IMR-90 (cell line): ENCODE measurements at regions not wholly inside any gene's neighbourhood (a gene's known extent, or its start where the extent isn't known, plus 50 kb on each side); places are given as distances from the start of the nearest gene placed in this dataset.
A peak's percentile ranks its signal among the peaks of the same experiment; 100 is the strongest.
"Not testable (repeated sequence)": the region's sequence is repeated elsewhere in the genome, so short reads cannot be mapped to it uniquely, and the experiment has no call there.

ENCODE experiments used
- ATAC-seq: fragments of 200-7000 bp; cut with Tn5 transposase; 2 replicates; pipeline ENCODE4 v1.9.1; 2020; ENCODE audit warnings: low read depth, mild to moderate bottlenecking, moderate library complexity
- BruUV-seq: library from RNA; stranded (reverse); fragments of 400-500 nt; replicated peaks from 2 replicates; lab custom pipeline; 2021; lab: Mats Ljungman, UMichigan
- CTCF ChIA-PET: fragments of 300-600 bp; formaldehyde crosslinking; extraction: SDS; loops from one replicate; lab custom pipeline; 2021; ENCODE audit warnings: antibody characterized with exemption; lab: Yijun Ruan, JAX
- POLR2A ChIA-PET: fragments of 300-600 bp; sonication (Branson Sonifier 250); formaldehyde crosslinking; loops from one replicate; lab custom pipeline; 2022; ENCODE audit warnings: antibody characterized with exemption; ENCODE audit not compliant: unreplicated experiment; lab: Charles Lee
- DNase-seq: peaks from one replicate; pipeline ENCODE4 v3.0.0; 2013
- H2AFZ ChIP-seq: replicated peaks from 2 replicates; pipeline ENCODE3; 2013; ENCODE audit warnings: low read length, mild to moderate bottlenecking; ENCODE audit not compliant: poor library complexity
- H2AK5ac ChIP-seq: 2 replicates; pipeline ENCODE4 v1.6.1; 2013; ENCODE audit warnings: low read depth, low read length, inconsistent platforms
- H2AK9ac ChIP-seq: replicated peaks from 2 replicates; pipeline ENCODE3; 2013; ENCODE audit warnings: mild to moderate bottlenecking, low read depth, low read length, moderate library complexity; ENCODE audit not compliant: poor library complexity
- H2BK120ac ChIP-seq: 2 replicates; pipeline ENCODE4 v1.6.1; 2013; ENCODE audit warnings: low read depth, low read length, inconsistent platforms
- H2BK15ac ChIP-seq: 3 replicates; pipeline ENCODE4 v1.6.1; 2013; ENCODE audit warnings: low read depth, low read length, inconsistent platforms
- H2BK20ac ChIP-seq: 2 replicates; pipeline ENCODE4 v1.6.1; 2013; ENCODE audit warnings: low read depth, mild to moderate bottlenecking, inconsistent platforms, low read length, moderate library complexity
- H2BK5ac ChIP-seq: 2 replicates; pipeline ENCODE4 v1.6.1; 2013; ENCODE audit warnings: mild to moderate bottlenecking, low read depth, low read length, inconsistent platforms; ENCODE audit not compliant: poor library complexity, severe bottlenecking
- H3K14ac ChIP-seq: replicated peaks from 2 replicates; pipeline ENCODE4 v1.6.1; 2013; ENCODE audit warnings: low read depth, low read length, inconsistent platforms
- H3K18ac ChIP-seq: 2 replicates; pipeline ENCODE4 v1.6.1; 2013; ENCODE audit warnings: low read depth, low read length, control low read depth
- H3K23ac ChIP-seq: 2 replicates; pipeline ENCODE4 v1.6.1; 2013; ENCODE audit warnings: low read depth, low read length, inconsistent platforms
- H3K27ac ChIP-seq: 2 replicates; pipeline ENCODE4 v1.5.1; 2013; ENCODE audit warnings: mild to moderate bottlenecking, control low read depth, low read length; ENCODE audit not compliant: insufficient read depth
- H3K27me3 ChIP-seq: 2 replicates; pipeline ENCODE4 v1.6.1; 2013; ENCODE audit warnings: low read length; ENCODE audit not compliant: control insufficient read depth, insufficient read depth
- H3K36me3 ChIP-seq: 2 replicates; pipeline ENCODE4 v1.6.1; 2013; ENCODE audit warnings: low read length, mixed read lengths; ENCODE audit not compliant: control insufficient read depth, insufficient read depth
- H3K4ac ChIP-seq: 2 replicates; pipeline ENCODE4 v1.6.1; 2013; ENCODE audit warnings: low read depth, low read length, inconsistent platforms
- H3K4me1 ChIP-seq: 2 replicates; pipeline ENCODE4 v1.6.1; 2013; ENCODE audit warnings: low read length, mixed read lengths; ENCODE audit not compliant: control insufficient read depth, insufficient read depth
- H3K4me2 ChIP-seq: 2 replicates; pipeline ENCODE4 v1.6.1; 2013; ENCODE audit warnings: low read depth, mild to moderate bottlenecking, control low read depth, low read length, moderate library complexity
- H3K4me3 ChIP-seq: 2 replicates; pipeline ENCODE4 v1.5.1; 2013; ENCODE audit warnings: low read depth, mild to moderate bottlenecking, control low read depth, low read length, moderate library complexity; ENCODE audit not compliant: insufficient read depth
- H3K56ac ChIP-seq: 2 replicates; pipeline ENCODE4 v1.6.1; 2013; ENCODE audit warnings: low read length, inconsistent platforms; ENCODE audit not compliant: insufficient read depth; ENCODE audit errors: extremely low read depth
- H3K79me1 ChIP-seq, 2 experiments: 2 replicates each; pipeline ENCODE4 v1.6.1; 2013; ENCODE audit warnings: low read length in 2 of 2, inconsistent platforms in 1 of 2, low read depth in 1 of 2
- H3K9ac ChIP-seq: 2 replicates; pipeline ENCODE4 v1.6.1; 2013; ENCODE audit warnings: low read depth, low read length, control low read depth
- H3K9me1 ChIP-seq: 2 replicates; pipeline ENCODE4 v1.6.1; 2013; ENCODE audit warnings: low read length, inconsistent platforms; ENCODE audit not compliant: insufficient read depth
- H3K9me3 ChIP-seq: 2 replicates; pipeline ENCODE4 v1.6.1; 2013; ENCODE audit warnings: low read length; ENCODE audit not compliant: control insufficient read depth, insufficient read depth
- H4K20me1 ChIP-seq: 2 replicates; pipeline ENCODE4 v1.6.1; 2013; ENCODE audit warnings: low read length, inconsistent platforms; ENCODE audit not compliant: insufficient read depth
- H4K5ac ChIP-seq: 2 replicates; pipeline ENCODE4 v1.6.1; 2013; ENCODE audit warnings: mild to moderate bottlenecking, low read depth, low read length, control low read depth
- H4K8ac ChIP-seq, 2 experiments: 2 replicates each; pipeline ENCODE4 v1.6.1; 2013; ENCODE audit warnings: low read depth in 2 of 2, low read length in 2 of 2, control low read depth in 1 of 2, inconsistent platforms in 1 of 2
- H4K91ac ChIP-seq: 2 replicates; pipeline ENCODE4 v1.6.1; 2013; ENCODE audit warnings: low read depth, low read length, inconsistent platforms; ENCODE audit not compliant: insufficient read depth
- MAFK ChIP-seq: IDR thresholded peaks from 2 replicates; pipeline ENCODE4 v1.6.1; 2012; ENCODE audit warnings: low read depth, low read length, improper control_type of control experiment
- RCOR1 ChIP-seq: IDR thresholded peaks from 2 replicates; pipeline ENCODE4 v1.6.1; 2012; ENCODE audit warnings: mild to moderate bottlenecking, low read length, improper control_type of control experiment; ENCODE audit not compliant: insufficient replicate concordance
- RFX5 ChIP-seq: IDR thresholded peaks from 2 replicates; pipeline ENCODE4 v1.8.0; 2012; ENCODE audit warnings: low read depth, mild to moderate bottlenecking, low read length, moderate library complexity
- USF2 ChIP-seq: fragments of 150-350 bp; IDR thresholded peaks from 2 replicates; pipeline ENCODE4 v1.6.1; 2017; ENCODE audit warnings: mild to moderate bottlenecking, antibody characterized with exemption, low read length, low read depth
- WGBS, 2 experiments: methylation state at CpG; one replicate each; pipeline versions ENCODE4 v1.1.5 to v1.1.7; 2013; ENCODE audit warnings: missing lambda C conversion rate in 2 of 2; ENCODE audit not compliant: insufficient read length in 1 of 2; ENCODE audit errors: extremely low coverage in 2 of 2; 5-methylcytosine and 5-hydroxymethylcytosine counted together
- dilution Hi-C: fragments of 300-500 bp; cut with HindIII; formaldehyde crosslinking; loops from one replicate; pipeline ENCODE4 v1.14.3; 2018; ENCODE audit warnings: low sequenced_read_pairs; ENCODE audit not compliant: unreplicated experiment
- in situ Hi-C: fragments of 300-500 bp; cut with MboI; formaldehyde crosslinking; loops from 3 replicates; pipeline ENCODE4 v1.14.3; 2019; ENCODE audit warnings: low sequenced_read_pairs, inconsistent platforms, mixed read lengths
- intact Hi-C: fragments of 100-400 bp; cut with micrococcal nuclease; formaldehyde crosslinking; loops from 2 replicates; pipeline ENCODE4 v1.10.0; 2022

DNA sequence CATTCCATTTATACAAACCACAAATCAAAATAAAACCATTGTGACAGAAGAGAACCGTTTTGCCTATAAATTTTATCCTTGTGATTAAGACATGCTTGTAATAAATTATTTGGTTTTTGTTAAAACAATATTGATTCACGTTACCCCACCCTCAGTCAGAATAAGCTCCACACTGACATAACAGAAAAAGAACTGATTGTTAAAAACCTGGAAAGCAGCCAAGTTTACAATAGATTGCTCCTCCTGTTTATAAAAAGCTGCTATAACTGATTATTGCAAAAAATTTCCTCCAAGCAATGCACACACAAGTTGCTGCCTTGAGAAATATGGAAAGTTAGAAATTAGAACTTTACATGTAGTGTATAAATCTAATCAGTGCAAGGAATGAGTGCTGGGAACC is 263.5 kb downstream of the SETD4 start:
- no peaks in the 10 kb centered on the region for H4K20me1 ChIP-seq
- H3K56ac ChIP-seq = 0 out of 2 replicates have a peak overlapping the region, but pooled peaks have one; percentile 11
- peaks cover 3% of the 10 kb centered on the region; the same call in 1 of the 2 replicates for H3K4me1 ChIP-seq
- no peak overlapping the region for H2AK5ac ChIP-seq
- H3K9me3 ChIP-seq = no peaks in the 10 kb centered on the region
- no TSS peak for BruUV-seq
- H3K79me1 ChIP-seq = no peaks in the 10 kb centered on the region
- no peak overlapping the region for H3K14ac ChIP-seq
- ATAC-seq (no peak), DNase-seq (peak; percentile 20)
- H2BK120ac ChIP-seq = no peak overlapping the region
- no peak overlapping the region for H3K9ac ChIP-seq
- no peak overlapping the region for H3K27ac ChIP-seq
- dilution Hi-C loops (no loop called here), in situ Hi-C loops (no loop called here), intact Hi-C loops (no loop called here)
- H2BK15ac ChIP-seq = no peak overlapping the region
- ChIA-PET POLR2A (no interaction called here), CTCF (no interaction called here)
- no peak overlapping the region for H2BK5ac ChIP-seq
- H3K36me3 ChIP-seq = no peaks in the 10 kb centered on the region
- no CpG with 5 or more reads among the region's 2 CpGs for WGBS, 2 experiments
- no peak overlapping the region for H2AK9ac ChIP-seq
- H4K5ac ChIP-seq = no peak overlapping the region
- H3K4ac ChIP-seq = no peak overlapping the region
- H2BK20ac ChIP-seq = no peak overlapping the region
- H3K23ac ChIP-seq = no peak overlapping the region
- H4K8ac ChIP-seq = no peak overlapping the region
- no peak overlapping the region for H2AFZ ChIP-seq
- H3K4me3 ChIP-seq = no peak overlapping the region
- H4K91ac ChIP-seq = no peak overlapping the region
- H3K27me3 ChIP-seq = no peaks in the 10 kb centered on the region
- no peak overlapping the region for H3K18ac ChIP-seq
- no peak for TF ChIP-seq USF2
- no peak for TF ChIP-seq RFX5
- TF ChIP-seq RCOR1 = no peak
- no peak for TF ChIP-seq MAFK
- H3K9me1 ChIP-seq = no peaks in the 10 kb centered on the region; the same call in 1 of the 2 replicates
- no peak overlapping the region for H3K4me2 ChIP-seq

DNA sequence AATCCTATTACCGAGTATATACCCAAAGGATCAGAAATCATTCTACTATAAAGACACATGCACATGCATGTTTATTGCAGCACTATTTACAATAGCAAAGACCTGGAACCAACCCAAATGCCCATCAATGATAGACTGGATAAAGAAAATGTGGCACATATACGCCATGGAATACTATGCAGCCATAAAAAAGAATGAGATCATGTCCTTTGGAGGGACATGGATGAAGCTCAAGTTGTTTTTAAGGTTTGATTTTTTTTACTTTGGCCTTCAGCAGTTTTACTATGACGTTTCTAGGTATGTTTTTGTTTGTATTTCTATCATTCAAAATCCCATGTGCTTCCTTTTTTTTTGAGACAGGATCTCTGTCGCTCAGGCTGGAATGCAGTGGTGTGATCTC is 265.8 kb downstream of the SETD4 start:
- H3K4me3 ChIP-seq, H2BK20ac ChIP-seq, H2BK5ac ChIP-seq, H2BK15ac ChIP-seq, ATAC-seq, H4K8ac ChIP-seq, H3K36me3 ChIP-seq, H3K9me3 ChIP-seq, H3K4me1 ChIP-seq, H3K18ac ChIP-seq, H3K56ac ChIP-seq, H3K27ac ChIP-seq, in situ Hi-C loops, H3K14ac ChIP-seq, POLR2A ChIA-PET, H2BK120ac ChIP-seq, H3K4ac ChIP-seq, dilution Hi-C loops, H3K9me1 ChIP-seq, BruUV-seq, intact Hi-C loops, H2AK5ac ChIP-seq, H3K4me2 ChIP-seq, H3K9ac ChIP-seq, H4K5ac ChIP-seq, DNase-seq, H2AFZ ChIP-seq, H4K91ac ChIP-seq, H2AK9ac ChIP-seq, H3K27me3 ChIP-seq, H3K79me1 ChIP-seq, H4K20me1 ChIP-seq, H3K23ac ChIP-seq: not testable (repeated sequence)
- WGBS, 2 experiments = no CpG with 5 or more reads among the region's 4 CpGs
- CTCF ChIA-PET = interaction anchor here (0.6 kb wide), 1 partner anchor 1038 kb away, joined by 3 read pairs; no protein-coding TSS in a partner anchor
